Glomerular endothelial cell (primary cell): ENCODE measurements at regions not wholly inside any gene's neighbourhood (a gene's known extent, or its start where the extent isn't known, plus 50 kb on each side); places are given as distances from the start of the nearest gene placed in this dataset.

Source experiments
- DNase-seq: peaks from one replicate; pipeline ENCODE4 v3.0.0-alpha.2; 2011; ENCODE audit warnings: low read depth, low spot score; ENCODE audit errors: extremely low read depth

- no peak for DNase-seq
Observed at GRCh38 chr18:42258301-42258965, 303.4 kb downstream of the PIK3C3 start.

- no peak for DNase-seq
Observed at GRCh38 chr18:42261731-42262130, 306.7 kb downstream of the PIK3C3 start.

GRCh38 chr18:42264497-42264896 lies 309.5 kb downstream of the PIK3C3 start:
- no peak for DNase-seq

GRCh38 chr18:42268186-42268725 lies 313.2 kb downstream of the PIK3C3 start:
- no peak for DNase-seq

- no peak for DNase-seq
Observed at GRCh38 chr18:42268798-42269197, 313.8 kb downstream of the PIK3C3 start.

GRCh38 chr18:42271647-42272414 lies 316.8 kb downstream of the PIK3C3 start:
- no peak for DNase-seq

GRCh38 chr18:42274488-42275137 lies 319.6 kb downstream of the PIK3C3 start:
- DNase-seq: no peak

GRCh38 chr18:42275138-42275535 lies 320.1 kb downstream of the PIK3C3 start:
- DNase-seq: no peak

- DNase-seq: no peak
Observed at GRCh38 chr18:42275949-42276730, 321.1 kb downstream of the PIK3C3 start.

- no peak for DNase-seq
Observed at GRCh38 chr18:42281124-42281523, 326.1 kb downstream of the PIK3C3 start.

GRCh38 chr18:42281851-42282250 lies 326.8 kb downstream of the PIK3C3 start:
- DNase-seq: no peak

GRCh38 chr18:42287047-42287446 lies 332.0 kb downstream of the PIK3C3 start:
- DNase-seq: no peak

- DNase-seq: no peak
Observed at GRCh38 chr18:42288129-42288528, 333.1 kb downstream of the PIK3C3 start.

GRCh38 chr18:42289526-42289925 lies 334.5 kb downstream of the PIK3C3 start:
- no peak for DNase-seq

- no peak for DNase-seq
Observed at GRCh38 chr18:42290318-42291307, 335.6 kb downstream of the PIK3C3 start.

GRCh38 chr18:42292654-42293053 lies 337.6 kb downstream of the PIK3C3 start:
- DNase-seq: no peak

GRCh38 chr18:42296192-42296591 lies 341.2 kb downstream of the PIK3C3 start:
- DNase-seq: no peak

- no peak for DNase-seq
Observed at GRCh38 chr18:42296723-42297122, 341.7 kb downstream of the PIK3C3 start.
